Panc1 (cell line): ENCODE measurements at regions not wholly inside any gene's neighbourhood (a gene's known extent, or its start where the extent isn't known, plus 50 kb on each side); places are given as distances from the start of the nearest gene placed in this dataset.

Experiments
- ATAC-seq: fragments of 200-7000 bp; cut with Tn5 transposase; 2 replicates; pipeline ENCODE4 v1.9.1; 2020; ENCODE audit warnings: mild to moderate bottlenecking, moderate library complexity
- BruUV-seq: library from RNA; stranded (reverse); fragments of 400-500 nt; replicated peaks from 2 replicates; lab custom pipeline; 2021; lab: Mats Ljungman, UMichigan
- CTCF ChIA-PET: fragments of 300-600 bp; sonication (Branson Sonifier 250); formaldehyde crosslinking; loops from one replicate; lab custom pipeline; 2022; ENCODE audit warnings: antibody characterized with exemption; lab: Charles Lee
- POLR2A ChIA-PET: fragments of 300-600 bp; sonication (Branson Sonifier 250); formaldehyde crosslinking; loops from one replicate; lab custom pipeline; 2022; ENCODE audit warnings: antibody characterized with exemption; lab: Charles Lee
- DNase-seq: peaks from one replicate; pipeline ENCODE4 v3.0.0-alpha.2; 2010; ENCODE audit warnings: low read depth, low spot score
- H3K27ac ChIP-seq: 2 replicates; pipeline ENCODE4 v1.5.1; 2011; ENCODE audit warnings: mild to moderate bottlenecking, low read length, inconsistent platforms
- H3K27me3 ChIP-seq: fragments of 200-500 bp; sonication (Bioruptor generic); 2 replicates; pipeline ENCODE4 v1.6.0; 2014; ENCODE audit warnings: low read length, inconsistent platforms; ENCODE audit not compliant: control insufficient read depth, insufficient read depth
- H3K36me3 ChIP-seq: fragments of 200-500 bp; sonication (Bioruptor generic); 2 replicates; pipeline ENCODE4 v1.5.1; 2014; ENCODE audit warnings: inconsistent platforms, mild to moderate bottlenecking, low read length, moderate library complexity; ENCODE audit not compliant: control insufficient read depth, insufficient read depth
- H3K4me1 ChIP-seq: 2 replicates; pipeline ENCODE4 v1.5.1; 2011; ENCODE audit warnings: inconsistent platforms, mild to moderate bottlenecking, low read length, moderate library complexity; ENCODE audit not compliant: control insufficient read depth, insufficient read depth
- H3K4me3 ChIP-seq, 2 experiments: 2 replicates each; pipeline ENCODE4 v1.5.1; 2011 to 2012; ENCODE audit warnings: low read depth in 2 of 2, low read length in 2 of 2, mild to moderate bottlenecking in 2 of 2, inconsistent platforms in 1 of 2, moderate library complexity in 1 of 2
- H3K9me3 ChIP-seq: fragments of 200-500 bp; sonication (Bioruptor generic); 2 replicates; pipeline ENCODE4 v1.5.1; 2014; ENCODE audit warnings: low read depth, mild to moderate bottlenecking, inconsistent platforms, low read length, moderate library complexity; ENCODE audit not compliant: control insufficient read depth, insufficient read depth
- POLR2AphosphoS5 ChIP-seq: IDR thresholded peaks from 2 replicates; pipeline ENCODE4 v1.6.1; 2012; ENCODE audit warnings: mild to moderate bottlenecking, low read depth, low read length, moderate library complexity
- SIN3A ChIP-seq: IDR thresholded peaks from 2 replicates; pipeline ENCODE4 v1.6.1; 2012; ENCODE audit warnings: low read depth, mild to moderate bottlenecking, low read length, moderate library complexity, borderline replicate concordance; ENCODE audit not compliant: insufficient read depth
- TCF7L2 ChIP-seq: IDR thresholded peaks from 2 replicates; pipeline ENCODE4 v1.6.1; 2011; ENCODE audit warnings: mild to moderate bottlenecking, low read depth, low read length, inconsistent platforms
- in situ Hi-C: cut with HindIII; loops from 2 replicates; pipeline ENCODE4 v1.10.0; 2016; ENCODE audit warnings: low sequenced_read_pairs, low pct_unique_long_range_greater_than_20kb
- intact Hi-C: fragments of 100-400 bp; cut with micrococcal nuclease; formaldehyde crosslinking; loops from one replicate; pipeline ENCODE4 v1.10.0; 2022; ENCODE audit not compliant: unreplicated experiment
- TF ChIP-seq, protein P1 (sequence below): fragments of 450-650 bp; IDR thresholded peaks from 2 replicates; pipeline ENCODE4 v1.5.1; 2017; ENCODE audit warnings: mild to moderate bottlenecking
- TF ChIP-seq, protein P2 (sequence below), 2 experiments: IDR thresholded peaks; 2 replicates each; pipeline ENCODE4 v1.6.1; 2011 to 2012; ENCODE audit warnings: low read depth in 2 of 2, control low read depth in 1 of 2, low read length in 1 of 2, mild to moderate bottlenecking in 1 of 2, moderate library complexity in 1 of 2; ENCODE audit not compliant: insufficient read depth in 1 of 2

DNA sequence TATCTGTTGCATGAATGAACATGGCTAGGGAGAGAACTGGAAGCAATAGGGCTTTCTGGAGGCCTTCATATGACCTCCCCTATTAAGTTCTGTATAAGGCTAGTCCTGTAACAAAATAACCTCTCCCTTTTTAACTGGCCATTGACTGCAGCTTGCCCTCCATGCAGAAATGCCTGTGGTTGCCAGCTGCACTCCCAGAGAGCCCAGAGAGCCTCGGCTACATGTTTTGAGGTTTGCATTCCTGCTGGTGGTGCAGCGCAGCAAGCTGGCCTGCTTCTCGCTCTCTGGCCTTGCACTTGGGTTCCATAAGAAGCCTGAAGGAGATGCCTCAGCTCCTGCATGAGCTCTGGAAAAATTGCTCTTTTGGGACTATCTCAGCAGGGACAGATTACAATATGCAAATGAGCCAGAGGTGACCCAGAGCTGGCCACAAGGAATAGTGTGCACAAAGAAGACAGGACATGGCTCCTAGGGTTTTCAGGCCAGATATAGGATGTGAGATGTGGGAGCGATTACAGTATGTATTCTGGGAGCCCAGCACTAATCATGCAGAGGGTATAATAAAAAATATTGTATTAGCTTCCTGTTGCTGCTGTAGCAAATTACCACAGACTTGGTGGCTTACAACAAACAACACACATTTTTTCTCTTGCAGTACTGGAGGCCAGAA, 186.7 kb downstream of the INSIG2 start:
- Histone ChIP-seq H3K9me3 (no peaks in the 10 kb centered on the region), H3K36me3 (no peaks in the 10 kb centered on the region), H3K27me3 (no peaks in the 10 kb centered on the region), H3K4me3 (no peak overlapping the region), H3K4me1 (no peaks in the 10 kb centered on the region), H3K27ac (no peak overlapping the region)
- ChIA-PET CTCF (no interaction called here), POLR2A (no interaction called here)
- in situ Hi-C loops = no loop called here
- intact Hi-C loops = no loop called here
- TF ChIP-seq SIN3A (no peak), TCF7L2 (no peak), POLR2AphosphoS5 (no peak)
- TF ChIP-seq, protein P1, sequence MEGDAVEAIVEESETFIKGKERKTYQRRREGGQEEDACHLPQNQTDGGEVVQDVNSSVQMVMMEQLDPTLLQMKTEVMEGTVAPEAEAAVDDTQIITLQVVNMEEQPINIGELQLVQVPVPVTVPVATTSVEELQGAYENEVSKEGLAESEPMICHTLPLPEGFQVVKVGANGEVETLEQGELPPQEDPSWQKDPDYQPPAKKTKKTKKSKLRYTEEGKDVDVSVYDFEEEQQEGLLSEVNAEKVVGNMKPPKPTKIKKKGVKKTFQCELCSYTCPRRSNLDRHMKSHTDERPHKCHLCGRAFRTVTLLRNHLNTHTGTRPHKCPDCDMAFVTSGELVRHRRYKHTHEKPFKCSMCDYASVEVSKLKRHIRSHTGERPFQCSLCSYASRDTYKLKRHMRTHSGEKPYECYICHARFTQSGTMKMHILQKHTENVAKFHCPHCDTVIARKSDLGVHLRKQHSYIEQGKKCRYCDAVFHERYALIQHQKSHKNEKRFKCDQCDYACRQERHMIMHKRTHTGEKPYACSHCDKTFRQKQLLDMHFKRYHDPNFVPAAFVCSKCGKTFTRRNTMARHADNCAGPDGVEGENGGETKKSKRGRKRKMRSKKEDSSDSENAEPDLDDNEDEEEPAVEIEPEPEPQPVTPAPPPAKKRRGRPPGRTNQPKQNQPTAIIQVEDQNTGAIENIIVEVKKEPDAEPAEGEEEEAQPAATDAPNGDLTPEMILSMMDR = no peak
- TF ChIP-seq, protein P2, sequence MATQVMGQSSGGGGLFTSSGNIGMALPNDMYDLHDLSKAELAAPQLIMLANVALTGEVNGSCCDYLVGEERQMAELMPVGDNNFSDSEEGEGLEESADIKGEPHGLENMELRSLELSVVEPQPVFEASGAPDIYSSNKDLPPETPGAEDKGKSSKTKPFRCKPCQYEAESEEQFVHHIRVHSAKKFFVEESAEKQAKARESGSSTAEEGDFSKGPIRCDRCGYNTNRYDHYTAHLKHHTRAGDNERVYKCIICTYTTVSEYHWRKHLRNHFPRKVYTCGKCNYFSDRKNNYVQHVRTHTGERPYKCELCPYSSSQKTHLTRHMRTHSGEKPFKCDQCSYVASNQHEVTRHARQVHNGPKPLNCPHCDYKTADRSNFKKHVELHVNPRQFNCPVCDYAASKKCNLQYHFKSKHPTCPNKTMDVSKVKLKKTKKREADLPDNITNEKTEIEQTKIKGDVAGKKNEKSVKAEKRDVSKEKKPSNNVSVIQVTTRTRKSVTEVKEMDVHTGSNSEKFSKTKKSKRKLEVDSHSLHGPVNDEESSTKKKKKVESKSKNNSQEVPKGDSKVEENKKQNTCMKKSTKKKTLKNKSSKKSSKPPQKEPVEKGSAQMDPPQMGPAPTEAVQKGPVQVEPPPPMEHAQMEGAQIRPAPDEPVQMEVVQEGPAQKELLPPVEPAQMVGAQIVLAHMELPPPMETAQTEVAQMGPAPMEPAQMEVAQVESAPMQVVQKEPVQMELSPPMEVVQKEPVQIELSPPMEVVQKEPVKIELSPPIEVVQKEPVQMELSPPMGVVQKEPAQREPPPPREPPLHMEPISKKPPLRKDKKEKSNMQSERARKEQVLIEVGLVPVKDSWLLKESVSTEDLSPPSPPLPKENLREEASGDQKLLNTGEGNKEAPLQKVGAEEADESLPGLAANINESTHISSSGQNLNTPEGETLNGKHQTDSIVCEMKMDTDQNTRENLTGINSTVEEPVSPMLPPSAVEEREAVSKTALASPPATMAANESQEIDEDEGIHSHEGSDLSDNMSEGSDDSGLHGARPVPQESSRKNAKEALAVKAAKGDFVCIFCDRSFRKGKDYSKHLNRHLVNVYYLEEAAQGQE (IDR thresholded peaks at IDR 0.05; ENCODE audit: insufficient read depth in 1 of 2, low read depth in 2 of 2, low read length in 1 of 2) = no peak
- no peak for ATAC-seq
- BruUV-seq = no TSS peak
- DNase-seq = no peak

DNA sequence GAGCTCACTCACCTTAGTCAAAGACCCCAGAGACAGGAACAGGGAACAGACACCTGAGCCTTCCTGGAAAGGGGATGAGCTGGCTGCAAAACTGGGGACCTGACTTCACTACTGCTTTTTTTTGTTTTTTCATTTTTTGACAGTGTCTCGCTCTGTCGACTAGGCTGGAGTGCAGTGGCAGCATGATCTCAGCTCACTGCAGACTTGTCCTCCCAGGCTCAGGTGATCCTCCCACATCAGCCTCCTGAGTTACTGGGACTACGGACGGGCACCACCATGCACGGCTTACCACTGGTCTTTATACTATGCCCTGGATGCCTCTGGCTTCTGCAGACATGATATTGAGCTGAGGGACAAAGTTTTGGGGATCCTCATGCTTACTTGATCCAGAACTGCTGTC, 184.1 kb downstream of the INSIG2 start:
- intact Hi-C loops = no loop called here
- H3K36me3 ChIP-seq = no peaks in the 10 kb centered on the region
- no peaks in the 10 kb centered on the region for H3K27me3 ChIP-seq
- H3K9me3 ChIP-seq = no peaks in the 10 kb centered on the region
- ChIA-PET CTCF (no interaction called here), POLR2A (no interaction called here)
- no peak for TF ChIP-seq POLR2AphosphoS5
- TF ChIP-seq, protein P1 = no peak
- no peak for TF ChIP-seq SIN3A
- no peak for TF ChIP-seq TCF7L2
- TF ChIP-seq, protein P2 (IDR thresholded peaks at IDR 0.05; ENCODE audit: insufficient read depth in 1 of 2, low read depth in 2 of 2, low read length in 1 of 2) = no peak
- DNase-seq = no peak
- in situ Hi-C loops = no loop called here
- no peak overlapping the region for H3K27ac ChIP-seq
- BruUV-seq = no TSS peak
- H3K4me3 ChIP-seq = no peak overlapping the region
- ATAC-seq = no peak
- H3K4me1 ChIP-seq = no peaks in the 10 kb centered on the region
